ENCODE measurements at regions not wholly inside any gene's neighbourhood (a gene's known extent, or its start where the extent isn't known, plus 50 kb on each side); places are given as distances from the start of the nearest gene placed in this dataset.
"Not testable (repeated sequence)": the region's sequence is repeated elsewhere in the genome, so short reads cannot be mapped to it uniquely, and the experiment has no call there.

- Histone ChIP-seq H3K27me3 (ENCODE audit: control insufficient read depth, insufficient read depth, low read length) (no peaks in the 10 kb centered on the region), H3K36me3 (ENCODE audit: control insufficient read depth, insufficient read depth, low read length) (no peaks in the 10 kb centered on the region), H3K4me1 (ENCODE audit: control insufficient read depth, insufficient read depth, low read length) (peaks cover 1% of the 10 kb centered on the region; the same call in 1 of the 2 replicates), H3K4me3 (ENCODE audit: low read length) (no peak overlapping the region), H3K27ac (ENCODE audit: low read length) (no peak overlapping the region), H3K9me3 (ENCODE audit: control insufficient read depth, insufficient read depth, low read length) (no peaks in the 10 kb centered on the region)
- no peak for DNase-seq (ENCODE audit: low read depth, low spot score)
- WGBS (ENCODE audit: insufficient coverage, insufficient read length): 100% methylated on average over 1 of the region's 3 CpGs
Observed at GRCh38 chr10:114718374-114718773, 60.3 kb upstream of the ABLIM1 start.

GRCh38 chr10:114719311-114719710 is 61.2 kb upstream of the ABLIM1 start:
- Histone ChIP-seq H3K27ac (ENCODE audit: low read length) (no peak overlapping the region), H3K4me3 (ENCODE audit: low read length) (no peak overlapping the region), H3K4me1 (ENCODE audit: control insufficient read depth, insufficient read depth, low read length) (no peaks in the 10 kb centered on the region; the same call in 1 of the 2 replicates), H3K27me3 (ENCODE audit: control insufficient read depth, insufficient read depth, low read length) (no peaks in the 10 kb centered on the region), H3K36me3 (ENCODE audit: control insufficient read depth, insufficient read depth, low read length) (no peaks in the 10 kb centered on the region), H3K9me3 (ENCODE audit: control insufficient read depth, insufficient read depth, low read length) (no peaks in the 10 kb centered on the region)
- DNase-seq (ENCODE audit: low read depth, low spot score): no peak
- WGBS (ENCODE audit: insufficient coverage, insufficient read length): no CpG with 5 or more reads among the region's 3 CpGs

GRCh38 chr10:114720023-114720422 is 61.9 kb upstream of the ABLIM1 start:
- not testable (repeated sequence) for DNase-seq (ENCODE audit: low read depth, low spot score); H3K27ac ChIP-seq (ENCODE audit: low read length)
- WGBS (ENCODE audit: insufficient coverage, insufficient read length): no CpG with 5 or more reads among the region's 1 CpG

GRCh38 chr10:114720685-114721278 is 62.7 kb upstream of the ABLIM1 start:
- Histone ChIP-seq H3K9me3 (ENCODE audit: control insufficient read depth, insufficient read depth, low read length) (no peaks in the 10 kb centered on the region), H3K27ac (ENCODE audit: low read length) (no peak overlapping the region), H3K27me3 (ENCODE audit: control insufficient read depth, insufficient read depth, low read length) (no peaks in the 10 kb centered on the region), H3K36me3 (ENCODE audit: control insufficient read depth, insufficient read depth, low read length) (no peaks in the 10 kb centered on the region), H3K4me3 (ENCODE audit: low read length) (no peak overlapping the region), H3K4me1 (ENCODE audit: control insufficient read depth, insufficient read depth, low read length) (no peaks in the 10 kb centered on the region)
- no CpG with 5 or more reads among the region's 4 CpGs for WGBS (ENCODE audit: insufficient coverage, insufficient read length)
- DNase-seq (ENCODE audit: low read depth, low spot score): no peak

More at GRCh38 chr10:114720023-114720422, 61.9 kb upstream of the ABLIM1 start:
- H3K9me3 ChIP-seq (ENCODE audit: control insufficient read depth, insufficient read depth, low read length); H3K36me3 ChIP-seq (ENCODE audit: control insufficient read depth, insufficient read depth, low read length); H3K4me1 ChIP-seq (ENCODE audit: control insufficient read depth, insufficient read depth, low read length); H3K4me3 ChIP-seq (ENCODE audit: low read length); H3K27me3 ChIP-seq (ENCODE audit: control insufficient read depth, insufficient read depth, low read length): not testable (repeated sequence)

- H3K4me3 ChIP-seq (ENCODE audit: low read length); H3K27ac ChIP-seq (ENCODE audit: low read length); H3K36me3 ChIP-seq (ENCODE audit: control insufficient read depth, insufficient read depth, low read length); H3K4me1 ChIP-seq (ENCODE audit: control insufficient read depth, insufficient read depth, low read length); DNase-seq (ENCODE audit: low read depth, low spot score); H3K9me3 ChIP-seq (ENCODE audit: control insufficient read depth, insufficient read depth, low read length); H3K27me3 ChIP-seq (ENCODE audit: control insufficient read depth, insufficient read depth, low read length): not testable (repeated sequence)
- WGBS (ENCODE audit: insufficient coverage, insufficient read length): no CpG with 5 or more reads among the region's 3 CpGs
Observed at GRCh38 chr10:114722136-114722535, 64.1 kb upstream of the ABLIM1 start.

GRCh38 chr10:114723361-114723760 is 65.3 kb upstream of the ABLIM1 start:
- no peak for DNase-seq (ENCODE audit: low read depth, low spot score)
- Histone ChIP-seq H3K27ac (ENCODE audit: low read length) (no peak overlapping the region), H3K27me3 (ENCODE audit: control insufficient read depth, insufficient read depth, low read length) (no peaks in the 10 kb centered on the region), H3K4me3 (ENCODE audit: low read length) (no peak overlapping the region), H3K36me3 (ENCODE audit: control insufficient read depth, insufficient read depth, low read length) (no peaks in the 10 kb centered on the region), H3K4me1 (ENCODE audit: control insufficient read depth, insufficient read depth, low read length) (no peaks in the 10 kb centered on the region), H3K9me3 (ENCODE audit: control insufficient read depth, insufficient read depth, low read length) (no peaks in the 10 kb centered on the region)
- WGBS (ENCODE audit: insufficient coverage, insufficient read length): no CpG with 5 or more reads among the region's 1 CpG

GRCh38 chr10:114723991-114724715 is 66.1 kb upstream of the ABLIM1 start:
- Histone ChIP-seq H3K9me3 (ENCODE audit: control insufficient read depth, insufficient read depth, low read length) (no peaks in the 10 kb centered on the region), H3K27me3 (ENCODE audit: control insufficient read depth, insufficient read depth, low read length) (no peaks in the 10 kb centered on the region), H3K36me3 (ENCODE audit: control insufficient read depth, insufficient read depth, low read length) (no peaks in the 10 kb centered on the region), H3K27ac (ENCODE audit: low read length) (no peak overlapping the region), H3K4me1 (ENCODE audit: control insufficient read depth, insufficient read depth, low read length) (no peaks in the 10 kb centered on the region), H3K4me3 (ENCODE audit: low read length) (no peak overlapping the region)
- no CpG with 5 or more reads among the region's 3 CpGs for WGBS (ENCODE audit: insufficient coverage, insufficient read length)
- no peak for DNase-seq (ENCODE audit: low read depth, low spot score)

GRCh38 chr10:114724716-114725106 is 66.6 kb upstream of the ABLIM1 start:
- WGBS (ENCODE audit: insufficient coverage, insufficient read length): no CpG with 5 or more reads among the region's 3 CpGs

GRCh38 chr10:114726820-114727271 is 68.8 kb upstream of the ABLIM1 start:
- Histone ChIP-seq H3K27ac (ENCODE audit: low read length) (no peak overlapping the region), H3K36me3 (ENCODE audit: control insufficient read depth, insufficient read depth, low read length) (no peaks in the 10 kb centered on the region), H3K9me3 (ENCODE audit: control insufficient read depth, insufficient read depth, low read length) (no peaks in the 10 kb centered on the region), H3K4me3 (ENCODE audit: low read length) (no peak overlapping the region), H3K4me1 (ENCODE audit: control insufficient read depth, insufficient read depth, low read length) (no peaks in the 10 kb centered on the region), H3K27me3 (ENCODE audit: control insufficient read depth, insufficient read depth, low read length) (no peaks in the 10 kb centered on the region)
- WGBS (ENCODE audit: insufficient coverage, insufficient read length): no CpG with 5 or more reads among the region's 3 CpGs
- DNase-seq (ENCODE audit: low read depth, low spot score): no peak

More at GRCh38 chr10:114724716-114725106, 66.6 kb upstream of the ABLIM1 start:
- no peak overlapping the region for H3K4me3 ChIP-seq (ENCODE audit: low read length)
- no peaks in the 10 kb centered on the region for H3K4me1 ChIP-seq (ENCODE audit: control insufficient read depth, insufficient read depth, low read length)
- no peaks in the 10 kb centered on the region for H3K9me3 ChIP-seq (ENCODE audit: control insufficient read depth, insufficient read depth, low read length)
- no peak overlapping the region for H3K27ac ChIP-seq (ENCODE audit: low read length)
- H3K27me3 ChIP-seq (ENCODE audit: control insufficient read depth, insufficient read depth, low read length): no peaks in the 10 kb centered on the region
- H3K36me3 ChIP-seq (ENCODE audit: control insufficient read depth, insufficient read depth, low read length): no peaks in the 10 kb centered on the region
- no peak for DNase-seq (ENCODE audit: low read depth, low spot score)

- no CpG with 5 or more reads among the region's 4 CpGs for WGBS (ENCODE audit: insufficient coverage, insufficient read length)
- H3K4me1 ChIP-seq (ENCODE audit: control insufficient read depth, insufficient read depth, low read length): no peaks in the 10 kb centered on the region
- no peak overlapping the region for H3K4me3 ChIP-seq (ENCODE audit: low read length)
- no peaks in the 10 kb centered on the region for H3K36me3 ChIP-seq (ENCODE audit: control insufficient read depth, insufficient read depth, low read length)
- H3K27me3 ChIP-seq (ENCODE audit: control insufficient read depth, insufficient read depth, low read length): no peaks in the 10 kb centered on the region
- no peak for DNase-seq (ENCODE audit: low read depth, low spot score)
- no peaks in the 10 kb centered on the region for H3K9me3 ChIP-seq (ENCODE audit: control insufficient read depth, insufficient read depth, low read length)
- H3K27ac ChIP-seq (ENCODE audit: low read length): no peak overlapping the region
Observed at GRCh38 chr10:114728325-114728724, 70.2 kb upstream of the ABLIM1 start.

All from iPS DF 6.9 (cell line).